ENCODE measurements at regions not wholly inside any gene's neighbourhood (a gene's known extent, or its start where the extent isn't known, plus 50 kb on each side); places are given as distances from the start of the nearest gene placed in this dataset.

DNA sequence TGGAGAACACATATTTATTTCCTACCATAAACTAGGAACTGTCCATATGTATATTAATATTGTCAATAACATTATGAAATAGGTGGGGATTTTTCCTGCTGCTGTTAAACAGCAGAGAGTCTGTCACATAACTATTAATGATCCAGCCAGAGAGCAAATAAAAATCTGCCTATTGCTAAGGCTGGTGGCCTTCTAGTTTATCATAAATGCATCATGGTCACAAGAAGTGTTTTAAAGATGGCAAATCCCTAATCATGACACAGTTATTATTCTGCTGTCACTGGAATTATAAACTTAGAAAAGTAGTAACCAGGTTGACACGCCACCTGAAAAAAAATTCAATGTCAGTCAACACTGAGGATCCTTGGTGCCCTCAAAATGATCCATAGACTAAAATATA is 132.3 kb downstream of the HGF start:
- H2BK5ac ChIP-seq (ENCODE audit: low read length) = no peak overlapping the region
- no peak overlapping the region for H2BK15ac ChIP-seq (ENCODE audit: low read length)
- no peaks in the 10 kb centered on the region for H3K79me1 ChIP-seq (ENCODE audit: low read depth, low read length)
- no peak overlapping the region for H2AK5ac ChIP-seq (ENCODE audit: low read depth, low read length)
- H2BK120ac ChIP-seq (ENCODE audit: low read depth, low read length) = no peak overlapping the region
- no peak overlapping the region for H2AFZ ChIP-seq (ENCODE audit: low read length)
- H3K9ac ChIP-seq (ENCODE audit: low read depth, low read length, poor library complexity) = no peak overlapping the region
- no peak overlapping the region for H3K27ac ChIP-seq (replicated peaks; ENCODE audit: low read length)
- peaks cover 0 to 8% of the 10 kb centered on the region in 2 donors for H3K4me1 ChIP-seq (ENCODE audit: control insufficient read depth in 2 of 2, insufficient read depth in 1 of 2, low read depth in 1 of 2, low read length in 2 of 2)
- no CpG with 5 or more reads among the region's 1 CpG for WGBS, 2 donors (ENCODE audit: extremely low coverage in 2 of 2, insufficient read length in 2 of 2, insufficient replicate concordance in 1 of 2)
- H3K4me2 ChIP-seq (ENCODE audit: insufficient read depth, low read length, poor library complexity, severe bottlenecking) = no peak overlapping the region
- DNase-seq (ENCODE audit: low spot score) = no peak
- H2BK12ac ChIP-seq (ENCODE audit: low read length) = no peak overlapping the region
- H3K36me3 ChIP-seq (replicated peaks in 1 of 2; ENCODE audit: control insufficient read depth in 2 of 2, insufficient read depth in 2 of 2, low read length in 2 of 2) = no peaks in the 10 kb centered on the region
- H3K27me3 ChIP-seq (ENCODE audit: control insufficient read depth in 3 of 3, insufficient read depth in 3 of 3, low read depth in 1 of 3, low read length in 3 of 3) = no peaks in the 10 kb centered on the region
- H3K4ac ChIP-seq (ENCODE audit: low read length) = no peak overlapping the region
- no peak overlapping the region for H3K18ac ChIP-seq (ENCODE audit: low read length)
- H3K14ac ChIP-seq (ENCODE audit: low read length) = no peak overlapping the region
- no peaks in the 10 kb centered on the region for H3K9me3 ChIP-seq (replicated peaks in 1 of 2; ENCODE audit: control insufficient read depth in 2 of 2, insufficient read depth in 1 of 2, low read depth in 1 of 2, low read length in 2 of 2)
- H3K4me3 ChIP-seq (ENCODE audit: low read length in 2 of 2) = no peak overlapping the region
- no peak overlapping the region for H3K23ac ChIP-seq (ENCODE audit: low read depth, low read length, poor library complexity)
- no peak overlapping the region for H4K8ac ChIP-seq (ENCODE audit: low read depth, low read length)
- H4K91ac ChIP-seq (ENCODE audit: low read depth, low read length, poor library complexity) = no peak overlapping the region

DNA sequence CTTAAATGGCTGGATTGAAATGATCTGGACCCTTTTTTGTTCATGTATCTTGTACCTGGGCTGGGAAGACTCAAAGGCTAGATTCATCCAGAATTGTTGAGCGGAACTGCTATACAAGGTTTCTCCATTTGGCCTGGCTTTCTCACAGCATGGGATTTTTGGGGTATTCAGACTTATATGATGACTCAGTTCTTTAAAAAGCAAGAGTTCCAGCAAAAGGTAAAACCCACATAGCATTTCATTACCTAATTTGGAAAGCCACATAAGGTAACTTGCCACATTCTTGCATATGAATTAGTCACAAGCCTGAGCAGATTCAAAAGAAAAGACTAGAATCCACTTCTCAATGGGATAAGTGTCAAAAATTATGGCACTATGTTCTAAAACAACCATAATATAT is 137.4 kb downstream of the HGF start:
- Histone ChIP-seq H2BK120ac (ENCODE audit: low read depth, low read length) (no peak overlapping the region), H3K4me3 (ENCODE audit: low read length in 2 of 2) (no peak overlapping the region), H3K27me3 (ENCODE audit: control insufficient read depth in 3 of 3, insufficient read depth in 3 of 3, low read depth in 1 of 3, low read length in 3 of 3) (no peaks in the 10 kb centered on the region), H3K79me1 (ENCODE audit: low read depth, low read length) (no peaks in the 10 kb centered on the region), H2BK5ac (ENCODE audit: low read length) (no peak overlapping the region), H2AFZ (ENCODE audit: low read length) (no peak overlapping the region), H4K91ac (ENCODE audit: low read depth, low read length, poor library complexity) (no peak overlapping the region), H2BK12ac (ENCODE audit: low read length) (no peak overlapping the region), H3K23ac (ENCODE audit: low read depth, low read length, poor library complexity) (no peak overlapping the region), H3K27ac (replicated peaks; ENCODE audit: low read length) (no peak overlapping the region), H3K4ac (ENCODE audit: low read length) (no peak overlapping the region), H4K8ac (ENCODE audit: low read depth, low read length) (no peak overlapping the region), H3K9me3 (replicated peaks in 1 of 2; ENCODE audit: control insufficient read depth in 2 of 2, insufficient read depth in 1 of 2, low read depth in 1 of 2, low read length in 2 of 2) (peaks cover 0 to 3% of the 10 kb centered on the region in 2 donors), H3K18ac (ENCODE audit: low read length) (no peak overlapping the region), H2BK15ac (ENCODE audit: low read length) (no peak overlapping the region), H3K9ac (ENCODE audit: low read depth, low read length, poor library complexity) (no peak overlapping the region), H2AK5ac (ENCODE audit: low read depth, low read length) (no peak overlapping the region), H3K4me1 (ENCODE audit: control insufficient read depth in 2 of 2, insufficient read depth in 1 of 2, low read depth in 1 of 2, low read length in 2 of 2) (no peaks in the 10 kb centered on the region), H3K14ac (ENCODE audit: low read length) (no peak overlapping the region), H3K4me2 (ENCODE audit: insufficient read depth, low read length, poor library complexity, severe bottlenecking) (no peak overlapping the region), H3K36me3 (replicated peaks in 1 of 2; ENCODE audit: control insufficient read depth in 2 of 2, insufficient read depth in 2 of 2, low read length in 2 of 2) (no peaks in the 10 kb centered on the region)
- WGBS, 2 donors (ENCODE audit: extremely low coverage in 2 of 2, insufficient read length in 2 of 2, insufficient replicate concordance in 1 of 2) = no CpG with 5 or more reads among the region's 1 CpG
- no peak for DNase-seq (ENCODE audit: low spot score)

DNA sequence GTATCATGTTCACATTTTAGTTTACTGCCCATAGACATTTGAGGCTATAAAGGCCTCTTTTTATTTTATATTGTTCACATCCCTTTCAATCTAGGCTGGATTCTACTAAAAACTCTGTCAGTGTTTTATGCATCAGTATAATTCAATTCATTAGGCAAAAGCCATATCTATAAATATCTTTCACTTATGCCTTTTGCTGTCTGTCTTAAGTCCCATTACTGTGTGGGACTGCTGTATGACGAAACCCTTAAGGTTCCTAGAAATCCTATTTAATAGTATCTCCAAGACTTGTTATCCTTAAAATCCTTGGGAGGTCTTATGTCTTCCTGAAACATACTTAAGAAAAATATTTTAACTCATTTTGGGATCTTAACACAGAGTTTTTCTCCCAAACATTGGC is 139.2 kb downstream of the HGF start:
- Histone ChIP-seq H3K9ac (ENCODE audit: low read depth, low read length, poor library complexity) (no peak overlapping the region), H3K4ac (ENCODE audit: low read length) (no peak overlapping the region), H4K8ac (ENCODE audit: low read depth, low read length) (no peak overlapping the region), H3K14ac (ENCODE audit: low read length) (no peak overlapping the region), H3K27me3 (ENCODE audit: control insufficient read depth in 3 of 3, insufficient read depth in 3 of 3, low read depth in 1 of 3, low read length in 3 of 3) (no peaks in the 10 kb centered on the region), H2AK5ac (ENCODE audit: low read depth, low read length) (no peak overlapping the region), H3K4me2 (ENCODE audit: insufficient read depth, low read length, poor library complexity, severe bottlenecking) (no peak overlapping the region), H3K36me3 (replicated peaks in 1 of 2; ENCODE audit: control insufficient read depth in 2 of 2, insufficient read depth in 2 of 2, low read length in 2 of 2) (no peaks in the 10 kb centered on the region), H2BK12ac (ENCODE audit: low read length) (no peak overlapping the region), H3K79me1 (ENCODE audit: low read depth, low read length) (no peaks in the 10 kb centered on the region), H2BK15ac (ENCODE audit: low read length) (no peak overlapping the region), H3K4me1 (ENCODE audit: control insufficient read depth in 2 of 2, insufficient read depth in 1 of 2, low read depth in 1 of 2, low read length in 2 of 2) (no peaks in the 10 kb centered on the region), H3K18ac (ENCODE audit: low read length) (no peak overlapping the region), H3K4me3 (ENCODE audit: low read length in 2 of 2) (no peak overlapping the region), H3K23ac (ENCODE audit: low read depth, low read length, poor library complexity) (no peak overlapping the region), H3K9me3 (replicated peaks in 1 of 2; ENCODE audit: control insufficient read depth in 2 of 2, insufficient read depth in 1 of 2, low read depth in 1 of 2, low read length in 2 of 2) (peaks cover 0 to 3% of the 10 kb centered on the region in 2 donors), H2BK120ac (ENCODE audit: low read depth, low read length) (no peak overlapping the region), H2AFZ (ENCODE audit: low read length) (no peak overlapping the region), H4K91ac (ENCODE audit: low read depth, low read length, poor library complexity) (no peak overlapping the region), H3K27ac (replicated peaks; ENCODE audit: low read length) (no peak overlapping the region), H2BK5ac (ENCODE audit: low read length) (no peak overlapping the region)
- no CpG with 5 or more reads among the region's 1 CpG for WGBS, 2 donors (ENCODE audit: extremely low coverage in 2 of 2, insufficient read length in 2 of 2, insufficient replicate concordance in 1 of 2)
- DNase-seq (ENCODE audit: low spot score) = no peak

DNA sequence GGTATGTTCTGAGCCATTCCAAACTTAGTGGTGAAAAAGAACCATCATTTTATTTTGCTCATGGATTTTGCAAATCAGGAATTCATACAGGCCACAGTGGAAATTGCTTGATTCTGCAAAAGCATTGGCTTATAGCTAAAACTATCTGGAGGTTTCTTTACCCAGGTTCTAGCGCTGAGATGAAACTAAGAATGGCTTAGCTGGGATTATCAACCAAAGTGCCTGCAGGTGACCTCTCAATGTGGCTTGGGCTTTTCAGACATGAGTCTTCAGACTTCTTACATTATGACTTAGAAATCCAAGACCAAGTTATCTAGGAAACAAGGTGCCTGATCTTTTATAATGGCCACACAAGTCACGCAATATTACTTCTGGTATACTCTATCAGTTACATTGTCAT is 140.1 kb downstream of the HGF start:
- WGBS, 2 donors (ENCODE audit: extremely low coverage in 2 of 2, insufficient read length in 2 of 2, insufficient replicate concordance in 1 of 2) = no CpG with 5 or more reads among the region's 2 CpGs
- no peak overlapping the region for H3K27ac ChIP-seq (replicated peaks; ENCODE audit: low read length)
- no peak overlapping the region for H4K8ac ChIP-seq (ENCODE audit: low read depth, low read length)
- H2AFZ ChIP-seq (ENCODE audit: low read length) = no peak overlapping the region
- H2BK15ac ChIP-seq (ENCODE audit: low read length) = no peak overlapping the region
- H3K36me3 ChIP-seq (replicated peaks in 1 of 2; ENCODE audit: control insufficient read depth in 2 of 2, insufficient read depth in 2 of 2, low read length in 2 of 2) = no peaks in the 10 kb centered on the region
- H2BK120ac ChIP-seq (ENCODE audit: low read depth, low read length) = no peak overlapping the region
- no peak overlapping the region for H3K18ac ChIP-seq (ENCODE audit: low read length)
- H2BK12ac ChIP-seq (ENCODE audit: low read length) = no peak overlapping the region
- no peaks in the 10 kb centered on the region for H3K27me3 ChIP-seq (ENCODE audit: control insufficient read depth in 3 of 3, insufficient read depth in 3 of 3, low read depth in 1 of 3, low read length in 3 of 3)
- H4K91ac ChIP-seq (ENCODE audit: low read depth, low read length, poor library complexity) = no peak overlapping the region
- H3K4me2 ChIP-seq (ENCODE audit: insufficient read depth, low read length, poor library complexity, severe bottlenecking) = no peak overlapping the region
- no peak overlapping the region for H2AK5ac ChIP-seq (ENCODE audit: low read depth, low read length)
- H3K23ac ChIP-seq (ENCODE audit: low read depth, low read length, poor library complexity) = no peak overlapping the region
- H3K4me1 ChIP-seq (ENCODE audit: control insufficient read depth in 2 of 2, insufficient read depth in 1 of 2, low read depth in 1 of 2, low read length in 2 of 2) = no peaks in the 10 kb centered on the region
- H3K4ac ChIP-seq (ENCODE audit: low read length) = no peak overlapping the region
- no peak overlapping the region for H3K9ac ChIP-seq (ENCODE audit: low read depth, low read length, poor library complexity)
- H3K79me1 ChIP-seq (ENCODE audit: low read depth, low read length) = no peaks in the 10 kb centered on the region
- no peak overlapping the region for H2BK5ac ChIP-seq (ENCODE audit: low read length)
- no peak for DNase-seq (ENCODE audit: low spot score)
- no peak overlapping the region for H3K4me3 ChIP-seq (ENCODE audit: low read length in 2 of 2)
- no peak overlapping the region for H3K14ac ChIP-seq (ENCODE audit: low read length)
- H3K9me3 ChIP-seq (replicated peaks in 1 of 2; ENCODE audit: control insufficient read depth in 2 of 2, insufficient read depth in 1 of 2, low read depth in 1 of 2, low read length in 2 of 2) = peaks cover 0 to 3% of the 10 kb centered on the region in 2 donors

All from neuronal stem cell (in vitro differentiated cells).